Esophagus squamous epithelium (tissue), 4 donors: ENCODE measurements at regions not wholly inside any gene's neighbourhood (a gene's known extent, or its start where the extent isn't known, plus 50 kb on each side); places are given as distances from the start of the nearest gene placed in this dataset.

Experiments used
- POLR2A ChIP-seq, 4 donors: fragments of 450-650 bp; IDR thresholded peaks; one replicate each; pipeline ENCODE4 v1.6.1; 2017; ENCODE audit warnings: antibody characterized with exemption in 4 of 4, mild to moderate bottlenecking in 4 of 4, moderate library complexity in 3 of 4
- TF ChIP-seq, protein P1 (sequence below), 6 experiments: fragments of 450-650 bp in 4 of 6; fragments of 200-600 bp in 2 of 6; sonication (generic) in 2 of 6; IDR thresholded peaks; one replicate each; pipeline ENCODE4 v1.5.1; 2016 to 2019; ENCODE audit warnings: antibody characterized with exemption in 6 of 6, mild to moderate bottlenecking in 4 of 6, moderate library complexity in 4 of 6

DNA sequence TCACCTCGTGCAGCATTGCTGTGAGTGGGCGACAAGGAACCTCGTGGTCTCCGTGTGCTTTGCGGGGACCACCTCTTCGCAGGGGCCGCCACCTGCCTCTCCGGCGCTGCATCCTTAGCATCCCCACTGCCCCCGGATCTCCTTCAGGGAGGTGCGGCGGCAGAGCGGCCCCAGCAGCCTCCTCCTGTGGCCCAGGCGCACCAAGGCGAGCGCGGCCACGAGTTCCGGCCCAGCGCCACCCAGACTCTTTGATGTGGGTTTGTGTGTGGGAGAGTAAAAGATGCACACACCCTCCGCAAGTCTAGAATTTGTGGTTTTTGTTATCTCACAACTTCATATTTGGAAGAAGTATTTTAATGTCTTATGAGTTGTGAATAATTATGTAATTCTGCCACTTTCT is 118.8 kb upstream of the DIO3 start:
- TF ChIP-seq, protein P1, sequence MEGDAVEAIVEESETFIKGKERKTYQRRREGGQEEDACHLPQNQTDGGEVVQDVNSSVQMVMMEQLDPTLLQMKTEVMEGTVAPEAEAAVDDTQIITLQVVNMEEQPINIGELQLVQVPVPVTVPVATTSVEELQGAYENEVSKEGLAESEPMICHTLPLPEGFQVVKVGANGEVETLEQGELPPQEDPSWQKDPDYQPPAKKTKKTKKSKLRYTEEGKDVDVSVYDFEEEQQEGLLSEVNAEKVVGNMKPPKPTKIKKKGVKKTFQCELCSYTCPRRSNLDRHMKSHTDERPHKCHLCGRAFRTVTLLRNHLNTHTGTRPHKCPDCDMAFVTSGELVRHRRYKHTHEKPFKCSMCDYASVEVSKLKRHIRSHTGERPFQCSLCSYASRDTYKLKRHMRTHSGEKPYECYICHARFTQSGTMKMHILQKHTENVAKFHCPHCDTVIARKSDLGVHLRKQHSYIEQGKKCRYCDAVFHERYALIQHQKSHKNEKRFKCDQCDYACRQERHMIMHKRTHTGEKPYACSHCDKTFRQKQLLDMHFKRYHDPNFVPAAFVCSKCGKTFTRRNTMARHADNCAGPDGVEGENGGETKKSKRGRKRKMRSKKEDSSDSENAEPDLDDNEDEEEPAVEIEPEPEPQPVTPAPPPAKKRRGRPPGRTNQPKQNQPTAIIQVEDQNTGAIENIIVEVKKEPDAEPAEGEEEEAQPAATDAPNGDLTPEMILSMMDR (IDR thresholded peaks at IDR 0.05) = no peak
- TF ChIP-seq POLR2A (IDR thresholded peaks at IDR 0.05) = no peak
